Adipocyte (in vitro differentiated cells): ENCODE measurements at regions not wholly inside any gene's neighbourhood (a gene's known extent, or its start where the extent isn't known, plus 50 kb on each side); places are given as distances from the start of the nearest gene placed in this dataset.

ENCODE experiments used
- DNase-seq: peaks from one replicate; pipeline ENCODE4 v3.0.0-alpha.2; 2015; ENCODE audit warnings: low read depth
- H3K27me3 ChIP-seq: replicated peaks from 2 replicates; pipeline ENCODE4 v1.7.0; 2013; ENCODE audit warnings: mild to moderate bottlenecking, low read length, moderate library complexity; ENCODE audit not compliant: control insufficient read depth, insufficient read depth
- H3K36me3 ChIP-seq: 2 replicates; pipeline ENCODE4 v1.7.0; 2013; ENCODE audit warnings: low read length, mild to moderate bottlenecking, moderate library complexity; ENCODE audit not compliant: control insufficient read depth, insufficient read depth, severe bottlenecking
- H3K4me1 ChIP-seq: 2 replicates; pipeline ENCODE4 v1.7.0; 2013; ENCODE audit warnings: mild to moderate bottlenecking, low read length, moderate library complexity; ENCODE audit not compliant: control insufficient read depth, insufficient read depth
- H3K4me3 ChIP-seq: 2 replicates; pipeline ENCODE4 v1.7.0; 2013; ENCODE audit warnings: mild to moderate bottlenecking, low read length, moderate library complexity
- H3K9ac ChIP-seq: 2 replicates; pipeline ENCODE4 v1.7.0; 2013; ENCODE audit warnings: mild to moderate bottlenecking, low read length, moderate library complexity
- H3K9me3 ChIP-seq: 2 replicates; pipeline ENCODE4 v1.7.0; 2013; ENCODE audit warnings: mild to moderate bottlenecking, low read length, moderate library complexity; ENCODE audit not compliant: control insufficient read depth

DNA sequence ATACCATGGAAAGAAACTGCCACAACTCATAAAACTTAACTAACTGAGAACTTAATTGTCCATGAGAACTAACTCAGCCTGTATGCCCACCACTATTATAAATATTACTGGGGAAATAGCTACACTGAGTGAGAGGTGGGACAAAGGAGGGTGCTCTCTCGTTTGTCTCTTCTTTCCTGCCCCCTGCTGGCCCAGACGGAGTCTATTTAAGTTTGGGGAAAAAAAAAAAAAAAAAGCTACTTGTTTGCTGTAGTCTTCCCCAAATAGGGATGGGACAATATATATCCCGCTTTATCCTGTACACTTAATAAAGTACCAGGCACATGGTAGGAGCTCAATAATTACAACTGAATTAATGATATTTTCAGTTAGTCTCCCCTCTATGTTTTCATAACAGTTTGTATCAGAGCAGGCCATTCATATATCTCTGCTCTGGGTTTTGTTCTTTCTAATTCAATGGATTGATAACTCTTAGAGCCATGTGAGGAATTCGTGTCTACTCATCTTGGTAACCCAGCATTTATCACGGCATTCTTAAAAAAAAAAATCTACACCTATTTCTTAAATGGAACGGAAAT is 647.6 kb upstream of the PKDCC start:
- Histone ChIP-seq H3K9ac (no peak overlapping the region), H3K9me3 (peaks cover 3% of the 10 kb centered on the region), H3K36me3 (no peaks in the 10 kb centered on the region), H3K27me3 (no peaks in the 10 kb centered on the region), H3K4me1 (no peaks in the 10 kb centered on the region), H3K4me3 (no peak overlapping the region)
- peak; percentile 37 for DNase-seq

DNA sequence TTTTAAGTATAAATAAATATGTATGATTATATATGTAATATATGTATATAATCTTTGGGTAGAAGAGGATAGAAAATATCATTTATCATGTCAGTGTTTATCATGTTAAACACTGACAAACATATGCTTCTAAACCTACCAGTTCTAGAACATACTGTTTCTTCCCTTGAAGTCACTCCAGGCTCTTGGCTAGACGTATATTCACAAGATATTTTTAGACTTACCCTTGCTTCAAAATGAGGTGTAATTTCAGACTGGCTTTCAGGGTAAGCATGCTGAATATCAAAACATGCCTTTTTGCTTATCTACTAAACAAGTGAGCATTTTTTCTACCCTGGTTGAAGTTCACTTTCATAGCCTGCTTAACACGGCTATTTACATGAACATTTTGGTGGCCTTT is 642.4 kb upstream of the PKDCC start:
- DNase-seq: no peak
- Histone ChIP-seq H3K4me3 (no peak overlapping the region), H3K36me3 (no peaks in the 10 kb centered on the region), H3K9ac (no peak overlapping the region), H3K9me3 (no peaks in the 10 kb centered on the region), H3K4me1 (no peaks in the 10 kb centered on the region), H3K27me3 (no peaks in the 10 kb centered on the region)

GRCh38 chr2:41409328-41409727 is 638.5 kb upstream of the PKDCC start:
- H3K36me3 ChIP-seq: no peaks in the 10 kb centered on the region
- no peak overlapping the region for H3K4me3 ChIP-seq
- H3K27me3 ChIP-seq: no peaks in the 10 kb centered on the region
- DNase-seq: no peak
- H3K4me1 ChIP-seq: peaks cover 6% of the 10 kb centered on the region
- H3K9me3 ChIP-seq: peaks cover 4% of the 10 kb centered on the region
- H3K9ac ChIP-seq: no peak overlapping the region

DNA sequence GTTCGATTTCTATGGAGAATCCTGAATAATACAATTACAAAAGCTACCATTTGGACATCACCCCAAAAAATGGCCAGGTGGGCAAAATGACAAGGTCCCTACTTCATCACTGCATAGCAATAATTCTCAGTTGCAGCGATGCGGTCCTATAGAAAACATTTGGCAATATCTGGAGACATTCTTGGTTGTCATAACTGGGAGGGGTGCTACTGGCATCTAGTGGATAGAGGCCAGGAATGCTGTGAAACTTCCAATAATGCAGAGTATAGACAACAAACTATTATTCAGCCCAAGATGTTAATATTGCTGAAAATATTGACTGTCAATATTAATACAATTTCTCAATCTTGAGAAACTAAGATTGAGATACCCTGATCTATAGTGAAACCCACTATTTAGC is 637.8 kb upstream of the PKDCC start:
- no peak for DNase-seq
- no peaks in the 10 kb centered on the region for H3K27me3 ChIP-seq
- peaks cover 6% of the 10 kb centered on the region for H3K4me1 ChIP-seq
- no peak overlapping the region for H3K9ac ChIP-seq
- H3K9me3 ChIP-seq: peaks cover 4% of the 10 kb centered on the region
- H3K4me3 ChIP-seq: no peak overlapping the region
- H3K36me3 ChIP-seq: no peaks in the 10 kb centered on the region

DNA sequence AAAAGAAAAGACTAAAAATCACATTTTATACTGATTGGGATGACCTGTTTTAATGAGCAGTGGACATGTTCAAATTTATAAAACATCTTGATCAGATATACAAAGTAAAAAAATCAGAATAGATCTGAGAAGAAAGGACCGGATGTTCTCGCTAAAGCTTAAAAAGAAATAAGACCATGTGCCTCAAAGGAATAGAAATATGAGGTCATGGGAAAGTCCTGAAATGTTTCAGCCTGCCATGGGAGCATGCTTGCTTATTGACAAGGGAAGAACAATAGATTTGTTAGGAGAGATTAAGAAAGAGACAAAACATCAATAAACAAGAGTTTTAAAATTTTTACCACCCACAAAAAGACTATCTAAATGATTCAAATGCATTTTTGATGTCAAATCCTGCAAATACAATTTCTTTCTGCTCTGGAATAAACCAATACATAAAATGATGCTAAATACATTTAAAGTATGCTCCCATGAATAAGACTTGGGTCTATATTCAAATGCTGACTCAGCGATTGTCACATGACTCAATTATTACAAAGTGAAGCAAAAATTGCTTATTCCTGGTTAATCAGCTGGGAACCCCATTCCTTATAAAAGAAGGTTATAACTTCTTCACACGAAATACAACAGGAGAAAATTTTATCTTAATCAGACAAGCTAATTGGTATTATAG is 633.9 kb upstream of the PKDCC start:
- Histone ChIP-seq H3K4me3 (no peak overlapping the region), H3K9me3 (peaks cover 4% of the 10 kb centered on the region), H3K27me3 (no peaks in the 10 kb centered on the region), H3K9ac (peak overlapping the region; percentile 20), H3K36me3 (no peaks in the 10 kb centered on the region), H3K4me1 (peaks cover 6% of the 10 kb centered on the region)
- DNase-seq: no peak

GRCh38 chr2:41414486-41415230 is 633.2 kb upstream of the PKDCC start:
- DNase-seq: peak; percentile 59
- H3K27me3 ChIP-seq: no peaks in the 10 kb centered on the region
- peaks cover 4% of the 10 kb centered on the region for H3K9me3 ChIP-seq
- H3K4me3 ChIP-seq: no peak overlapping the region
- H3K36me3 ChIP-seq: no peaks in the 10 kb centered on the region
- peaks cover 6% of the 10 kb centered on the region for H3K4me1 ChIP-seq
- no peak overlapping the region for H3K9ac ChIP-seq

DNA sequence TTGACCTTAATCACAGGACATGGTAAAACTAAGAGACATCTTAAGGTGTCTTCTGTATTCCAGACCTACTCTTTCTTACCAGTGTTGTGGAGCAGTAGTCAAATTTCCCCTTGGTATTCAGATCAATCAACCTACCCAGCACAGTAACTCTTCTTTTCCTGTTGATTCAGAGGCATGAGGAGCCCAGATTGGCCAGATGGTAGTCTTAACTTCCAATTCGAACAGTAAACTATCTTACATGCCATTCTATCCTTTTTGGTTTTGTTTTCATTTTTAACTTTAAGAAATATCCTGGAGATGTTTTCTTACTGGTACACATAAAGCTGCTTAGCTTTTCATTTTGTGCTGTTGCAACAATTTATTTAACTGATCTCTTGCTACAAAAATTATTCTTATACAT is 630.3 kb upstream of the PKDCC start:
- no peaks in the 10 kb centered on the region for H3K9me3 ChIP-seq
- no peaks in the 10 kb centered on the region for H3K27me3 ChIP-seq
- no peak overlapping the region for H3K4me3 ChIP-seq
- H3K9ac ChIP-seq: no peak overlapping the region
- peaks cover 6% of the 10 kb centered on the region for H3K4me1 ChIP-seq
- no peak for DNase-seq
- H3K36me3 ChIP-seq: no peaks in the 10 kb centered on the region

- H3K4me3 ChIP-seq: no peak overlapping the region
- no peaks in the 10 kb centered on the region for H3K9me3 ChIP-seq
- no peaks in the 10 kb centered on the region for H3K27me3 ChIP-seq
- no peaks in the 10 kb centered on the region for H3K4me1 ChIP-seq
- no peak for DNase-seq
- H3K36me3 ChIP-seq: no peaks in the 10 kb centered on the region
- H3K9ac ChIP-seq: no peak overlapping the region
These were observed 627.6 kb upstream of the PKDCC start for GRCh38 chr2:41420219-41420618.

GRCh38 chr2:41420872-41421271 is 626.9 kb upstream of the PKDCC start:
- H3K36me3 ChIP-seq: no peaks in the 10 kb centered on the region
- H3K4me1 ChIP-seq: no peaks in the 10 kb centered on the region
- no peak overlapping the region for H3K4me3 ChIP-seq
- DNase-seq: no peak
- no peaks in the 10 kb centered on the region for H3K27me3 ChIP-seq
- H3K9ac ChIP-seq: no peak overlapping the region
- H3K9me3 ChIP-seq: no peaks in the 10 kb centered on the region

GRCh38 chr2:41431756-41432155 is 616.1 kb upstream of the PKDCC start:
- Histone ChIP-seq H3K36me3 (no peaks in the 10 kb centered on the region), H3K9me3 (peaks cover 7% of the 10 kb centered on the region), H3K4me3 (no peak overlapping the region), H3K4me1 (no peaks in the 10 kb centered on the region), H3K9ac (no peak overlapping the region), H3K27me3 (no peaks in the 10 kb centered on the region)
- DNase-seq: no peak

GRCh38 chr2:41432459-41432858 is 615.4 kb upstream of the PKDCC start:
- H3K27me3 ChIP-seq: no peaks in the 10 kb centered on the region
- H3K9me3 ChIP-seq: peaks cover 14% of the 10 kb centered on the region
- H3K4me1 ChIP-seq: no peaks in the 10 kb centered on the region
- H3K36me3 ChIP-seq: no peaks in the 10 kb centered on the region
- DNase-seq: no peak
- H3K4me3 ChIP-seq: no peak overlapping the region
- no peak overlapping the region for H3K9ac ChIP-seq
